ENCODE measurements at regions not wholly inside any gene's neighbourhood (a gene's known extent, or its start where the extent isn't known, plus 50 kb on each side); places are given as distances from the start of the nearest gene placed in this dataset.

GRCh38 chr2:180187611-180188010 lies 180.5 kb upstream of the CWC22 start:
- TF ChIP-seq POLR2AphosphoS5 (IDR thresholded peaks at IDR 0.05; ENCODE audit: low read depth, low read length): no peak
- no peak for TF ChIP-seq TAF1 (IDR thresholded peaks at IDR 0.05; ENCODE audit: borderline replicate concordance, low read depth, low read length)
- no peak for TF ChIP-seq POLR2A (IDR thresholded peaks at IDR 0.05; ENCODE audit: low read depth, low read length)
